Panc1 (cell line): ENCODE measurements at regions not wholly inside any gene's neighbourhood (a gene's known extent, or its start where the extent isn't known, plus 50 kb on each side); places are given as distances from the start of the nearest gene placed in this dataset.

Source experiments
- ATAC-seq: fragments of 200-7000 bp; cut with Tn5 transposase; 2 replicates; pipeline ENCODE4 v1.9.1; 2020; ENCODE audit warnings: mild to moderate bottlenecking, moderate library complexity
- BruUV-seq: library from RNA; stranded (reverse); fragments of 400-500 nt; replicated peaks from 2 replicates; lab custom pipeline; 2021; lab: Mats Ljungman, UMichigan
- CTCF ChIA-PET: fragments of 300-600 bp; sonication (Branson Sonifier 250); formaldehyde crosslinking; loops from one replicate; lab custom pipeline; 2022; ENCODE audit warnings: antibody characterized with exemption; lab: Charles Lee
- POLR2A ChIA-PET: fragments of 300-600 bp; sonication (Branson Sonifier 250); formaldehyde crosslinking; loops from one replicate; lab custom pipeline; 2022; ENCODE audit warnings: antibody characterized with exemption; lab: Charles Lee
- DNase-seq: peaks from one replicate; pipeline ENCODE4 v3.0.0-alpha.2; 2010; ENCODE audit warnings: low read depth, low spot score
- H3K27ac ChIP-seq: 2 replicates; pipeline ENCODE4 v1.5.1; 2011; ENCODE audit warnings: mild to moderate bottlenecking, low read length, inconsistent platforms
- H3K27me3 ChIP-seq: fragments of 200-500 bp; sonication (Bioruptor generic); 2 replicates; pipeline ENCODE4 v1.6.0; 2014; ENCODE audit warnings: low read length, inconsistent platforms; ENCODE audit not compliant: control insufficient read depth, insufficient read depth
- H3K36me3 ChIP-seq: fragments of 200-500 bp; sonication (Bioruptor generic); 2 replicates; pipeline ENCODE4 v1.5.1; 2014; ENCODE audit warnings: inconsistent platforms, mild to moderate bottlenecking, low read length, moderate library complexity; ENCODE audit not compliant: control insufficient read depth, insufficient read depth
- H3K4me1 ChIP-seq: 2 replicates; pipeline ENCODE4 v1.5.1; 2011; ENCODE audit warnings: inconsistent platforms, mild to moderate bottlenecking, low read length, moderate library complexity; ENCODE audit not compliant: control insufficient read depth, insufficient read depth
- H3K4me3 ChIP-seq, 2 experiments: 2 replicates each; pipeline ENCODE4 v1.5.1; 2011 to 2012; ENCODE audit warnings: low read depth in 2 of 2, low read length in 2 of 2, mild to moderate bottlenecking in 2 of 2, inconsistent platforms in 1 of 2, moderate library complexity in 1 of 2
- H3K9me3 ChIP-seq: fragments of 200-500 bp; sonication (Bioruptor generic); 2 replicates; pipeline ENCODE4 v1.5.1; 2014; ENCODE audit warnings: low read depth, mild to moderate bottlenecking, inconsistent platforms, low read length, moderate library complexity; ENCODE audit not compliant: control insufficient read depth, insufficient read depth
- POLR2AphosphoS5 ChIP-seq: IDR thresholded peaks from 2 replicates; pipeline ENCODE4 v1.6.1; 2012; ENCODE audit warnings: mild to moderate bottlenecking, low read depth, low read length, moderate library complexity
- SIN3A ChIP-seq: IDR thresholded peaks from 2 replicates; pipeline ENCODE4 v1.6.1; 2012; ENCODE audit warnings: low read depth, mild to moderate bottlenecking, low read length, moderate library complexity, borderline replicate concordance; ENCODE audit not compliant: insufficient read depth
- TCF7L2 ChIP-seq: IDR thresholded peaks from 2 replicates; pipeline ENCODE4 v1.6.1; 2011; ENCODE audit warnings: mild to moderate bottlenecking, low read depth, low read length, inconsistent platforms
- in situ Hi-C: cut with HindIII; loops from 2 replicates; pipeline ENCODE4 v1.10.0; 2016; ENCODE audit warnings: low sequenced_read_pairs, low pct_unique_long_range_greater_than_20kb
- intact Hi-C: fragments of 100-400 bp; cut with micrococcal nuclease; formaldehyde crosslinking; loops from one replicate; pipeline ENCODE4 v1.10.0; 2022; ENCODE audit not compliant: unreplicated experiment
- TF ChIP-seq, protein P1 (sequence below), 2 experiments: IDR thresholded peaks; 2 replicates each; pipeline ENCODE4 v1.6.1; 2011 to 2012; ENCODE audit warnings: low read depth in 2 of 2, control low read depth in 1 of 2, low read length in 1 of 2, mild to moderate bottlenecking in 1 of 2, moderate library complexity in 1 of 2; ENCODE audit not compliant: insufficient read depth in 1 of 2
- TF ChIP-seq, protein P2 (sequence below): fragments of 450-650 bp; IDR thresholded peaks from 2 replicates; pipeline ENCODE4 v1.5.1; 2017; ENCODE audit warnings: mild to moderate bottlenecking

DNA sequence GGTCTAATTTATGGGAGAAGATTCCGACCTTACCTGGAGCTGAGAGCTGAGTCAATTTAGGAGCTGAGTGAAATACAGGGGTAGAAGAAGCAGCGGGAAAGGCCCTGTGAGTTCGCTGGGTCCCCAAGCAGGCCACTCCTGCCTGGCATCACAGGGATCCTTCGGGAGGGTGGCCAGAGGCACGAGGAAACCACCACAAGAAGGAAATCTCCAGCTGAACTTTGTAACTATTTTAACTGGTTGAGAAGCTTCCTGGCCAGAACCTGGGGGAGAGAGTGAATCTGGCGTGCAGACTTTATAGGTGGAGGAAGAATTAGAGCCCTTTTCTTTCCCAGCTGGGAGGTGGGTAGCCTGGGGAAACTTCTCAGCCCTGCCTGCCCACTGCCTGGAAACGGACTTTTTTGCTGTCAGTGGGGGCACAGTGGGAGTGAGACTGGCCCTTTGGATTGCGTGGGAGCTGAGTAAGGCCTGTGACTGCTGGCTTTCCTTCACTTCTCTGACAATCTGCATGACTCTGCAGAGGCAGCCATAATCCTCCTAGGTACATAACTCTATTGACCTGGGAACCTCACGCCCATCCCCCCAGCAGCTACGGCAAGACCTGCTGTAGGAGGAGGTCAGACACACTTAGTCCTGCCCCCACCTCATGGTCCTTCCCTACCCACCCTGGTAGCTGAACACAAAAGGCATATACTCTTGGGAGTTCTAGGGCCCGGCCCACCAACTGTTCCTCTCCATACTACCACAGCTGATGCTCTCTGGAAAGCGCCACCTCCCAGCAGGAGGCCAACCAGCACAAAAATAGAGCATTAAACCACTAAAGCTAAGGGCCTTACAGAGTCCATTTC is 340.7 kb downstream of the CNTN3 start:
- Histone ChIP-seq H3K36me3 (no peaks in the 10 kb centered on the region), H3K27me3 (no peaks in the 10 kb centered on the region), H3K27ac (no peak overlapping the region), H3K9me3 (no peaks in the 10 kb centered on the region), H3K4me1 (no peaks in the 10 kb centered on the region), H3K4me3 (no peak overlapping the region)
- ChIA-PET CTCF (no interaction called here), POLR2A (no interaction called here)
- intact Hi-C loops = no loop called here
- no TSS peak for BruUV-seq
- TF ChIP-seq SIN3A = no peak
- in situ Hi-C loops = no loop called here
- ATAC-seq = no peak
- no peak for DNase-seq

DNA sequence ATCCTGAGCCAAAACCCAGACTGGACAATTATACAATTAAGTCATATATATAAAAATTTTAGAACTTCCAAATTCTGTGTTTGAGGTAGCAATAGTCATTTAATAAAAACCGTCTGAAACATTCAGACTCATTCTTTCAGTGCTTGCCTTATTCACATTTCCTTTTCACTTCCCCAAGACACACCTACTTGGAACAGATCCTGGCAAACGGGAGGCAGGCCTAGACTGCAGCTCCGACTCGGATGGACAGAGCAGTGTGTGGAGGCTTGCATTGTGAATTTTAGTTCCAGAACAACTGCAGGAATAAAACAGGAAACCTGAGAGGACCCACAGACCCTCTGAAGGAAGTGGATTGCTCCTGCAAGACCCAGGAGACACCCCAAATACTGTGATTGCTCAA is 341.4 kb downstream of the CNTN3 start:
- no peaks in the 10 kb centered on the region for H3K9me3 ChIP-seq
- no peak overlapping the region for H3K27ac ChIP-seq
- DNase-seq (no peak), ATAC-seq (no peak)
- POLR2A ChIA-PET = no interaction called here
- CTCF ChIA-PET = no interaction called here
- intact Hi-C loops (no loop called here), in situ Hi-C loops (no loop called here)
- H3K36me3 ChIP-seq = no peaks in the 10 kb centered on the region
- no peaks in the 10 kb centered on the region for H3K27me3 ChIP-seq
- no peak overlapping the region for H3K4me3 ChIP-seq
- TF ChIP-seq TCF7L2 (no peak), SIN3A (no peak), POLR2AphosphoS5 (no peak)
- TF ChIP-seq, protein P1, sequence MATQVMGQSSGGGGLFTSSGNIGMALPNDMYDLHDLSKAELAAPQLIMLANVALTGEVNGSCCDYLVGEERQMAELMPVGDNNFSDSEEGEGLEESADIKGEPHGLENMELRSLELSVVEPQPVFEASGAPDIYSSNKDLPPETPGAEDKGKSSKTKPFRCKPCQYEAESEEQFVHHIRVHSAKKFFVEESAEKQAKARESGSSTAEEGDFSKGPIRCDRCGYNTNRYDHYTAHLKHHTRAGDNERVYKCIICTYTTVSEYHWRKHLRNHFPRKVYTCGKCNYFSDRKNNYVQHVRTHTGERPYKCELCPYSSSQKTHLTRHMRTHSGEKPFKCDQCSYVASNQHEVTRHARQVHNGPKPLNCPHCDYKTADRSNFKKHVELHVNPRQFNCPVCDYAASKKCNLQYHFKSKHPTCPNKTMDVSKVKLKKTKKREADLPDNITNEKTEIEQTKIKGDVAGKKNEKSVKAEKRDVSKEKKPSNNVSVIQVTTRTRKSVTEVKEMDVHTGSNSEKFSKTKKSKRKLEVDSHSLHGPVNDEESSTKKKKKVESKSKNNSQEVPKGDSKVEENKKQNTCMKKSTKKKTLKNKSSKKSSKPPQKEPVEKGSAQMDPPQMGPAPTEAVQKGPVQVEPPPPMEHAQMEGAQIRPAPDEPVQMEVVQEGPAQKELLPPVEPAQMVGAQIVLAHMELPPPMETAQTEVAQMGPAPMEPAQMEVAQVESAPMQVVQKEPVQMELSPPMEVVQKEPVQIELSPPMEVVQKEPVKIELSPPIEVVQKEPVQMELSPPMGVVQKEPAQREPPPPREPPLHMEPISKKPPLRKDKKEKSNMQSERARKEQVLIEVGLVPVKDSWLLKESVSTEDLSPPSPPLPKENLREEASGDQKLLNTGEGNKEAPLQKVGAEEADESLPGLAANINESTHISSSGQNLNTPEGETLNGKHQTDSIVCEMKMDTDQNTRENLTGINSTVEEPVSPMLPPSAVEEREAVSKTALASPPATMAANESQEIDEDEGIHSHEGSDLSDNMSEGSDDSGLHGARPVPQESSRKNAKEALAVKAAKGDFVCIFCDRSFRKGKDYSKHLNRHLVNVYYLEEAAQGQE (IDR thresholded peaks at IDR 0.05; ENCODE audit: insufficient read depth in 1 of 2, low read depth in 2 of 2, low read length in 1 of 2) = no peak
- TF ChIP-seq, protein P2, sequence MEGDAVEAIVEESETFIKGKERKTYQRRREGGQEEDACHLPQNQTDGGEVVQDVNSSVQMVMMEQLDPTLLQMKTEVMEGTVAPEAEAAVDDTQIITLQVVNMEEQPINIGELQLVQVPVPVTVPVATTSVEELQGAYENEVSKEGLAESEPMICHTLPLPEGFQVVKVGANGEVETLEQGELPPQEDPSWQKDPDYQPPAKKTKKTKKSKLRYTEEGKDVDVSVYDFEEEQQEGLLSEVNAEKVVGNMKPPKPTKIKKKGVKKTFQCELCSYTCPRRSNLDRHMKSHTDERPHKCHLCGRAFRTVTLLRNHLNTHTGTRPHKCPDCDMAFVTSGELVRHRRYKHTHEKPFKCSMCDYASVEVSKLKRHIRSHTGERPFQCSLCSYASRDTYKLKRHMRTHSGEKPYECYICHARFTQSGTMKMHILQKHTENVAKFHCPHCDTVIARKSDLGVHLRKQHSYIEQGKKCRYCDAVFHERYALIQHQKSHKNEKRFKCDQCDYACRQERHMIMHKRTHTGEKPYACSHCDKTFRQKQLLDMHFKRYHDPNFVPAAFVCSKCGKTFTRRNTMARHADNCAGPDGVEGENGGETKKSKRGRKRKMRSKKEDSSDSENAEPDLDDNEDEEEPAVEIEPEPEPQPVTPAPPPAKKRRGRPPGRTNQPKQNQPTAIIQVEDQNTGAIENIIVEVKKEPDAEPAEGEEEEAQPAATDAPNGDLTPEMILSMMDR = no peak
- no TSS peak for BruUV-seq
- H3K4me1 ChIP-seq = no peaks in the 10 kb centered on the region

DNA sequence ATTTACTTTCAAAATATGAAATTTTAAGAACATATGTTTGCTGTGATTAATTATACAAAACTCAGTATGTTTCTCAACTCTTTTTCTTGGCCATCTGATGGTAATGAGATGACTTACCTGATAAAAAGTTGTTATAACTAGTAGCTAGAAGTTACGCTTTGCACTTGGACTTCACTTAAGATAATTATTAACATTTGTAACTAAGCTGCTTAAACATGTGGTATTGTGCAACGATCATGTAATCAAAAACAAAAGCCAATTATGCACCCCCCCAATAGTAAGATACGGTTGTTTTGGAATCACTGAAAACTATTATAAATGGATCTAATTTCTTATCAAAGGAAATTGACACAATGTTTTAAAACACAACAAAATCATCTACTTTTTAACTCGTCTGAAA is 342.9 kb downstream of the CNTN3 start:
- ChIA-PET POLR2A (no interaction called here), CTCF (no interaction called here)
- Histone ChIP-seq H3K4me3 (no peak overlapping the region), H3K9me3 (no peaks in the 10 kb centered on the region), H3K36me3 (no peaks in the 10 kb centered on the region), H3K4me1 (no peaks in the 10 kb centered on the region), H3K27me3 (no peaks in the 10 kb centered on the region), H3K27ac (no peak overlapping the region)
- intact Hi-C loops = no loop called here
- ATAC-seq = no peak
- in situ Hi-C loops = no loop called here
- TF ChIP-seq SIN3A (no peak), POLR2AphosphoS5 (no peak), TCF7L2 (no peak)
- TF ChIP-seq, protein P2 = no peak
- TF ChIP-seq, protein P1 (IDR thresholded peaks at IDR 0.05; ENCODE audit: insufficient read depth in 1 of 2, low read depth in 2 of 2, low read length in 1 of 2) = no peak
- no peak for DNase-seq
- no TSS peak for BruUV-seq
